GM12878 (cell line): ENCODE measurements at regions not wholly inside any gene's neighbourhood (a gene's known extent, or its start where the extent isn't known, plus 50 kb on each side); places are given as distances from the start of the nearest gene placed in this dataset.

Source experiments
- ATAC-seq: fragments of 200-7000 bp; cut with Tn5 transposase; 3 replicates; pipeline ENCODE4 v1.9.1; 2020; ENCODE audit warnings: mild to moderate bottlenecking, moderate library complexity
- BruUV-seq: library from RNA; stranded (reverse); fragments of 400-500 nt; replicated peaks from 2 replicates; lab custom pipeline; 2021; lab: Mats Ljungman, UMichigan
- CTCF ChIA-PET: fragments of 300-600 bp; sonication (Branson Sonifier 250); formaldehyde crosslinking; extraction: SDS; loops from one replicate; lab custom pipeline; 2021; ENCODE audit warnings: inconsistent platforms; lab: Yijun Ruan, JAX
- POLR2A ChIA-PET: fragments of 350-600 bp; formaldehyde crosslinking; extraction: SDS; loops from one replicate; lab custom pipeline; 2021; ENCODE audit warnings: inconsistent platforms; lab: Charles Lee
- RAD21 ChIA-PET: fragments of 300-600 bp; sonication (Branson Sonifier 250); formaldehyde crosslinking; loops from one replicate; lab custom pipeline; 2023; ENCODE audit warnings: antibody characterized with exemption; ENCODE audit not compliant: unreplicated experiment; lab: Charles Lee
- SMC1A ChIA-PET: fragments of 300-600 bp; sonication (Branson Sonifier 250); formaldehyde crosslinking; loops from one replicate; lab custom pipeline; 2023; ENCODE audit not compliant: unreplicated experiment, uncharacterized antibody; lab: Charles Lee
- DNase-seq: peaks from one replicate; pipeline ENCODE4 v3.0.0-alpha.2; 2011; ENCODE audit warnings: low read depth, low spot score
- FAIRE-seq: peaks from 3 replicates; lab custom pipeline; 2011; peaks lifted over from hg19 to GRCh38; lab: Jason Lieb, UNC
- H2AFZ ChIP-seq: 2 replicates; pipeline ENCODE4 v1.6.0; 2011; ENCODE audit warnings: low read depth, low read length, control low read depth; ENCODE audit not compliant: control insufficient read depth
- H3K27ac ChIP-seq: 2 replicates; pipeline ENCODE4 v1.5.1; 2011; ENCODE audit warnings: control low read depth; ENCODE audit not compliant: control insufficient read depth, insufficient read depth
- H3K27me3 ChIP-seq, 2 experiments: replicated peaks in 1 of 2; 2 replicates each; pipeline versions ENCODE4 v1.6.0 to v1.6.1; 2011; ENCODE audit warnings: low read length in 1 of 2; ENCODE audit not compliant: control insufficient read depth in 2 of 2, insufficient read depth in 2 of 2
- H3K36me3 ChIP-seq, 2 experiments: 2 replicates each; pipeline ENCODE4 v1.5.1; 2011; ENCODE audit warnings: low read length in 1 of 2; ENCODE audit not compliant: control insufficient read depth in 2 of 2, insufficient read depth in 2 of 2
- H3K4me1 ChIP-seq: 2 replicates; pipeline ENCODE4 v1.6.1; 2011; ENCODE audit warnings: mild to moderate bottlenecking, low read length, moderate library complexity, mixed read lengths; ENCODE audit not compliant: control insufficient read depth, insufficient read depth
- H3K4me2 ChIP-seq: 2 replicates; pipeline ENCODE4 v1.6.0; 2011; ENCODE audit warnings: control low read depth; ENCODE audit not compliant: control insufficient read depth, insufficient read depth
- H3K4me3 ChIP-seq: fragments of 200-600 bp; sonication (generic); 2 replicates; pipeline ENCODE4 v1.5.1; 2016
- H3K79me2 ChIP-seq: 2 replicates; pipeline ENCODE4 v1.6.0; 2011; ENCODE audit warnings: low read length; ENCODE audit not compliant: control insufficient read depth, insufficient read depth
- H3K9ac ChIP-seq: 2 replicates; pipeline ENCODE4 v1.8.0; 2011; ENCODE audit warnings: low read length, control low read depth, mixed read lengths; ENCODE audit not compliant: control insufficient read depth, insufficient read depth
- H3K9me3 ChIP-seq: replicated peaks from 3 replicates; pipeline ENCODE4 v1.5.1; 2011; ENCODE audit warnings: mild to moderate bottlenecking, low read length; ENCODE audit not compliant: control insufficient read depth, insufficient read depth
- H4K20me1 ChIP-seq: 2 replicates; pipeline ENCODE4 v1.6.0; 2011; ENCODE audit not compliant: control insufficient read depth, insufficient read depth
- BRCA1 ChIP-seq: IDR thresholded peaks from 2 replicates; pipeline ENCODE4 v1.6.1; 2011; ENCODE audit warnings: low read depth, low read length, improper control_type of control experiment
- CREM ChIP-seq: IDR thresholded peaks from 2 replicates; pipeline ENCODE4 v1.6.1; 2014; ENCODE audit warnings: antibody characterized with exemption, low read depth
- ETV6 ChIP-seq, 2 experiments: fragments of 450-650 bp in 1 of 2; IDR thresholded peaks in 1 of 2; conservative IDR thresholded peaks in 1 of 2; 2 replicates each; pipeline ENCODE4 v1.6.1; 2014; ENCODE audit warnings: antibody characterized with exemption in 1 of 2, borderline replicate concordance in 1 of 2, low read depth in 1 of 2, mild to moderate bottlenecking in 1 of 2, moderate library complexity in 1 of 2
- IRF4 ChIP-seq: IDR thresholded peaks from 2 replicates; pipeline ENCODE4 v1.6.1; 2011; ENCODE audit warnings: low read depth, low read length
- MEF2A ChIP-seq: IDR thresholded peaks from 2 replicates; pipeline ENCODE4 v1.6.1; 2011; ENCODE audit warnings: low read depth, mild to moderate bottlenecking, low read length, moderate library complexity; ENCODE audit not compliant: insufficient read depth
- MYB ChIP-seq: fragments of 150-350 bp; IDR thresholded peaks from 2 replicates; pipeline ENCODE4 v1.6.1; 2014; ENCODE audit warnings: mild to moderate bottlenecking, low read depth, low read length, borderline replicate concordance
- NFIC ChIP-seq: IDR thresholded peaks from 2 replicates; pipeline ENCODE4 v1.6.1; 2012; ENCODE audit warnings: low read depth, mild to moderate bottlenecking, inconsistent platforms, low read length, moderate library complexity
- SMC3 ChIP-seq: IDR thresholded peaks from 2 replicates; pipeline ENCODE4 v1.6.1; 2011; ENCODE audit warnings: low read length, improper control_type of control experiment, borderline replicate concordance
- TCF3 ChIP-seq: IDR thresholded peaks from 2 replicates; pipeline ENCODE4 v1.6.1; 2012; ENCODE audit warnings: low read depth, mild to moderate bottlenecking, low read length, borderline replicate concordance; ENCODE audit not compliant: insufficient read depth
- WGBS: methylation state at CpG from one replicate; pipeline ENCODE4 v1.1.6; 2016; ENCODE audit warnings: low lambda C conversion rate; ENCODE audit not compliant: insufficient replicate concordance, insufficient coverage; ENCODE audit errors: missing lambda C conversion rate; 5-methylcytosine and 5-hydroxymethylcytosine counted together
- in situ Hi-C: fragments of 300-500 bp; cut with MboI; formaldehyde crosslinking; loops from 9 replicates; pipeline ENCODE4 v1.14.3; 2018; ENCODE audit warnings: mixed read lengths
- intact Hi-C: fragments of 100-400 bp; cut with micrococcal nuclease; formaldehyde crosslinking; loops from one replicate; pipeline ENCODE4 v1.14.2; 2022; ENCODE audit not compliant: unreplicated experiment
- TF ChIP-seq, protein P1 (sequence below), 3 experiments: IDR thresholded peaks in 2 of 3; conservative IDR thresholded peaks in 1 of 3; 2 replicates each; pipeline ENCODE4 v1.5.1; 2011; ENCODE audit warnings: low read depth in 3 of 3, low read length in 3 of 3, mild to moderate bottlenecking in 3 of 3, control low read depth in 2 of 3, moderate library complexity in 2 of 3, inconsistent platforms in 1 of 3, mixed read lengths in 1 of 3; ENCODE audit not compliant: control insufficient read depth in 2 of 3, insufficient read depth in 1 of 3; ENCODE audit errors: extremely low read depth in 1 of 3

DNA sequence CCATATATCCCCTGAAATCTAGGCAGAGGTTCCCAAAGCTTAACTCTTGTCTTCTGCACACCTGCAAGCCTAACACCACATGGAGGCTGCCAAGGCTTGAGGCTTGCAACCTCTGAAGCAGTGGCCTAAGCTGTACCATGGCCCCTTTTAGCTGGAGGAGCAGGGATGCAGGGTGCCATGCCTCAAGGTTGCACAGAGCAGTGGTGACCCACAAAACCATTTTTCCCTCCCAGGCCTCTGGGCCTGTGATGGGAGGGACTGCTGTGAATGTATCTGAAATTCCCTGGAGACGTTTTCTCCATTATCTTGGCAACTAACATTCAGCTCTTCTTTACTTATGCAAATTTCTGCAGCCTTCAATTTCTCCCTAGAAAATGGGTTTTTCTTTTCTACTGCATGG, 210.0 kb upstream of the KITLG start:
- DNase-seq (no peak), FAIRE-seq (no peak), ATAC-seq (no peak)
- H3K27ac ChIP-seq, result no peak overlapping the region
- no peaks in the 10 kb centered on the region for H3K79me2 ChIP-seq
- no peak overlapping the region for H2AFZ ChIP-seq
- no peaks in the 10 kb centered on the region for H3K4me1 ChIP-seq
- H3K9me3 ChIP-seq, result no peaks in the 10 kb centered on the region; the same call in 2 of the 3 replicates
- no peak overlapping the region for H3K4me2 ChIP-seq
- POLR2A ChIA-PET, result no interaction called here
- SMC1A ChIA-PET, result no interaction called here
- no TSS peak for BruUV-seq
- H3K4me3 ChIP-seq, result no peak overlapping the region
- CTCF ChIA-PET, result no interaction called here
- intact Hi-C loops (no loop called here), in situ Hi-C loops (no loop called here)
- WGBS, result 15% methylated on average over 1 of the region's 1 CpG
- RAD21 ChIA-PET, result no interaction called here
- no peaks in the 10 kb centered on the region for H3K27me3 ChIP-seq
- H3K36me3 ChIP-seq, result no peaks in the 10 kb centered on the region
- H3K9ac ChIP-seq, result no peak overlapping the region
- no peaks in the 10 kb centered on the region for H4K20me1 ChIP-seq
- no peak for TF ChIP-seq ETV6 (conservative IDR thresholded peaks at IDR 0.05 in 1 of 2, IDR thresholded peaks at IDR 0.05 in 1 of 2; ENCODE audit: borderline replicate concordance in 1 of 2, low read depth in 1 of 2)
- no peak for TF ChIP-seq NFIC
- TF ChIP-seq BRCA1, result no peak
- TF ChIP-seq MEF2A, result no peak
- TF ChIP-seq TCF3, result no peak

DNA sequence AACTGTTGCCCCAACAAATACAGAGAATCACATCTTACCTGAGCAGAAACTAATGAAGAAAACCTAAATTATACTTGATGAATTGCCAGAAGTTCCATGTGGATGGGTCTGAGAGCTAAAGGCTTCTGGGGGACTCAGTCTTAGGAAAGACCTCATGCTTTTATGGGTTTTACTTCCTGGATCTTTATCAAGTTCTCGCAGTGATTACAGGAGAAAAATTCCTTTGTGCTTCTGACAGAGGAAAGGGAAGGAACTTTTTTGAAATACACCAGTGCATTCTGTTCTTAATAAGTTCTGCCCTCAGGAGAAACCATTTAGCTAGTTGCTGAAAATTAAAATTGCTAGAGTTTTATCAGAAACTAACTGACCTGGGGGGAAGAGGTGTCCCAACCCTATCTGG, 203.9 kb upstream of the KITLG start:
- FAIRE-seq, result no peak
- Histone ChIP-seq H3K79me2 (no peaks in the 10 kb centered on the region), H3K9me3 (no peaks in the 10 kb centered on the region), H3K27me3 (no peaks in the 10 kb centered on the region), H3K4me1 (no peaks in the 10 kb centered on the region), H3K4me2 (no peak overlapping the region), H3K36me3 (no peaks in the 10 kb centered on the region), H2AFZ (no peak overlapping the region), H3K4me3 (no peak overlapping the region), H4K20me1 (no peaks in the 10 kb centered on the region), H3K27ac (no peak overlapping the region), H3K9ac (no peak overlapping the region)
- BruUV-seq, result no TSS peak
- TF ChIP-seq MYB, result no peak
- no peak for TF ChIP-seq CREM
- no peak for TF ChIP-seq IRF4
- TF ChIP-seq, protein P1, sequence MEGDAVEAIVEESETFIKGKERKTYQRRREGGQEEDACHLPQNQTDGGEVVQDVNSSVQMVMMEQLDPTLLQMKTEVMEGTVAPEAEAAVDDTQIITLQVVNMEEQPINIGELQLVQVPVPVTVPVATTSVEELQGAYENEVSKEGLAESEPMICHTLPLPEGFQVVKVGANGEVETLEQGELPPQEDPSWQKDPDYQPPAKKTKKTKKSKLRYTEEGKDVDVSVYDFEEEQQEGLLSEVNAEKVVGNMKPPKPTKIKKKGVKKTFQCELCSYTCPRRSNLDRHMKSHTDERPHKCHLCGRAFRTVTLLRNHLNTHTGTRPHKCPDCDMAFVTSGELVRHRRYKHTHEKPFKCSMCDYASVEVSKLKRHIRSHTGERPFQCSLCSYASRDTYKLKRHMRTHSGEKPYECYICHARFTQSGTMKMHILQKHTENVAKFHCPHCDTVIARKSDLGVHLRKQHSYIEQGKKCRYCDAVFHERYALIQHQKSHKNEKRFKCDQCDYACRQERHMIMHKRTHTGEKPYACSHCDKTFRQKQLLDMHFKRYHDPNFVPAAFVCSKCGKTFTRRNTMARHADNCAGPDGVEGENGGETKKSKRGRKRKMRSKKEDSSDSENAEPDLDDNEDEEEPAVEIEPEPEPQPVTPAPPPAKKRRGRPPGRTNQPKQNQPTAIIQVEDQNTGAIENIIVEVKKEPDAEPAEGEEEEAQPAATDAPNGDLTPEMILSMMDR (IDR thresholded peaks at IDR 0.05 in 2 of 3, conservative IDR thresholded peaks at IDR 0.05 in 1 of 3; ENCODE audit: control insufficient read depth in 2 of 3, extremely low read depth in 1 of 3, insufficient read depth in 1 of 3, low read depth in 3 of 3, low read length in 3 of 3), result no peak
- TF ChIP-seq SMC3, result no peak
- 0% methylated on average over 1 of the region's 1 CpG for WGBS
- in situ Hi-C loops, result no loop called here
- intact Hi-C loops, result no loop called here
- ChIA-PET SMC1A (no interaction called here), RAD21 (no interaction called here), POLR2A (no interaction called here), CTCF (no interaction called here)
- no peak for DNase-seq
- ATAC-seq, result no peak
